Activated effector memory CD4-positive, alpha-beta T cell treated with Interleukin-2 at 50 U/mL for 16 hours (primary cell): ENCODE measurements at regions not wholly inside any gene's neighbourhood (a gene's known extent, or its start where the extent isn't known, plus 50 kb on each side); places are given as distances from the start of the nearest gene placed in this dataset.

ENCODE experiments used
- DNase-seq: peaks from one replicate; pipeline ENCODE4 v3.0.0-alpha.2; 2020

- DNase-seq, result no peak
Measured at GRCh38 chr1:221309723-221310122, 430.5 kb downstream of the HLX start.

- no peak for DNase-seq
Measured at GRCh38 chr1:221310180-221310579, 430.9 kb downstream of the HLX start.

- DNase-seq, result no peak
Measured at GRCh38 chr1:221315330-221315729, 426.6 kb downstream of the DUSP10 start.

GRCh38 chr1:221316491-221317056 lies 425.3 kb downstream of the DUSP10 start:
- DNase-seq, result no peak

GRCh38 chr1:221317537-221317936 lies 424.4 kb downstream of the DUSP10 start:
- DNase-seq, result no peak

DNA sequence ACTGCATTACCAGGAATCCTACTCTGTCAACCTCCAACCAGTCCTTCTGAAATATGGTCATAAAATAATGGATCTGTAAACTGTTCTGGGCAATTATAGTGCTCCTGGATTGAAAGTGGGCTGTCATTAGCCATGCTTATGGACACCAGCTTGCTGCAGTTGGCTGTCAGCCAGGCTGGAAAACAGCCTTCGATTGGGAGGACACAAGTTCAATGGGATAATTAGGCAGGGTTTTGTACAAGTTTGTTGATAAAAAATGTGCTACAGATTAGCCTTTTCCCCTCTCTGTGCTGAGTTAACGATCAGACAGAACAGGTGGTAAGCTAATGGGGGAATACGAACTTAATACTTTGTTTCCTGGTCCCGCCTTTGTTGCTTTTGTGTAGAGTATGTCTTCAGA lies 413.9 kb downstream of the DUSP10 start:
- no peak for DNase-seq

DNA sequence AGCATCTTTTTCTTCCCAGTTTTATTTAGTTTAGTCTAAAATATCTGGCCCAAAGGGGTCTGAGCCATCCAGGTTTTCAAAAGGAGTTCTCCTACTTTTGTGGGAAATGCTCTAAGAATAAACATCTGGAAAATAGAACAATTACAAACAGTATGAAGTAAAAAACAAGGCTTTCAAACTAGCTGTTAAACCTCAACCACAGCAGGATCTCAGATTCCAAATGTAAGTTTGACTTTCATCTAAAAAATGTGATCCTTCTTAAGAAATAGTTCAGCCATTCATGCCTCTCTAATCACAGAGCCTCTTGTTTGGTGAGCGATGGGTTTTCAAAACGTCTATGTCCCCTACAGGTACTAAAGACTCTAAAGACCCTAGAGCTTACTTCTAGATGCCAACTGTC lies 413.5 kb downstream of the DUSP10 start:
- no peak for DNase-seq

DNA sequence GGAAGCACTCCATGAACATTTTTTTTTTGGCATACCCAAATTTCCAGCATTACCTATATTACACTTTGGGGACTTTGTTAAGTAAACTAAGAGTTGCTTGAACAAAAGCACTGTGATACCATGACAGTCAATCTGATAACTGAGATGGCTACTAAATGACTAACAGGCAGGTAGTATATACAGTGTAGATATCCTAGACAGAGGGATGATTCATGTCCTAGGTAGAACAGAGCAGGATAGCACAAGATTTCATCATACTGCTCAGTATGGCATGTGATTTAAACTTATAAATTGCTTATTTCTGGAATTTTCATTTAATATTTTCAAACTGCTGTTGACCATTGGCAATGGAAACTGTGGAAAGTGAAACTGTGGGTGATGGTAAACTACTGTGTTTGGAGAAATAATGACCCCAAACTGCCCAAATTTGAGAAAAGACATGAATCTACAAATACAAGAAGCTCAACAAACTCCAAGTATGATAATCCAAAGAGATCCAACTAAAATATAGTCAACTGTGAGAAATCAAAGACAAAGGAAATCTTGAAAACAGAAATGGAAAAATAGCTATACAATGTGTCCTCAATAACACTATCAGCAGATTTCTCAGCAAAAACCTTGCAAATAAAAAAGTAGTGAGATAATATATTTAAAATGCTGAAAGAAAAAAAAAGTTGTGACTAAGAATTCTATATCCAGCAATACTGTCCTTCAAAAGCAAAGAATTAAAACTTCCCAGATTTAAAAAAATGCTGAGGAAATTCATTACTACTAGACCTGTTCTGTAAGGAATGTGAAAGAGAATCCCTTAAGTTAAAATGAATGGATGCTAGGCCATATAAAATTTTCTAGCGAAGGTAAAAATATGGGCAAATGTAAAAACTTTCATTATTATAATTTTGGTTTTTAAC lies 410.4 kb downstream of the DUSP10 start:
- DNase-seq, result no peak

GRCh38 chr1:221334062-221334461 lies 407.8 kb downstream of the DUSP10 start:
- no peak for DNase-seq

DNA sequence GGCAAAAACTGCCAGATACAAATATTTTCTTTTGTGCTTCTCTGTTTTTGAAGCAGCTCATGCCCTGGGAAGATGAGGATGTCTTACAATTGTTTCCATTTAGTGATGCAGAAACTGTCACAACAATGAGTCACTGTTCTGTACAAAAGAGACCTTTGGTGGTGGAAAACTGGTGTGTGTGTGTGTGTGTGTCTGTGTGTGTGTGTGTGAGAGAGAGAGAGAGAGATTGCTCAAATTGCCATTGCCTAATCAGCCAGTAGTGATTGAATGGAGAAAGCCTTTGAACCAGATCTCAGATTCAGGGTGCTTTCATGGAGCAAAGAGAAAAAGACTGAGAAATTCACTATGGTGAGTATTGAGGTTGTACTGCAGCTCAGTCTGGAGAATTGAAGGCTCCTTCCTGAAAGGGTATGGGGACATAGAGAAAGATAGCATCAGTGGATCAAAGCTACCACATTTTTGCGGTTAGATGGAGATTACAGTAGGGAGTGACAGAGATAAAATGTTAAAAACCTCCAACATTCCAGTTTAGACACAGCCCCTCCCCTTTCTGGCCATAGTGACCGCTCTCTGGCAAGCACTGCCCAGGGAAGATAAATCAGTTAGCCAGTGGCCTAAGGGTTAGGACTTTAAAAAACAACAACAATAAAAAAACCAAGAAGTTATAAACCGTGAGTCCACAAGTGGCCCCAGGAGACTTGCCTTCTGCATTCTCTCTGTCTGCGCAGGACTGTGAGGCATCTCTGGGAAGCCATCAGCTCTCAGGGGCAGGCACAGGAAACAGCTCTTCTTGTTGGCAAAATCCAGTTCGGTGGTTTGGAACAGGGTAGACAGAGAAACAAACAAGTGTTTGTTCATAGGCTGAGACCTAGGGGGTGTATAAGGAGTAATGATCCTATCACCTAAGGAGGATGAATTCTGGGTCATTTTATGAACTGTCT lies 406.5 kb downstream of the DUSP10 start:
- no peak for DNase-seq

DNA sequence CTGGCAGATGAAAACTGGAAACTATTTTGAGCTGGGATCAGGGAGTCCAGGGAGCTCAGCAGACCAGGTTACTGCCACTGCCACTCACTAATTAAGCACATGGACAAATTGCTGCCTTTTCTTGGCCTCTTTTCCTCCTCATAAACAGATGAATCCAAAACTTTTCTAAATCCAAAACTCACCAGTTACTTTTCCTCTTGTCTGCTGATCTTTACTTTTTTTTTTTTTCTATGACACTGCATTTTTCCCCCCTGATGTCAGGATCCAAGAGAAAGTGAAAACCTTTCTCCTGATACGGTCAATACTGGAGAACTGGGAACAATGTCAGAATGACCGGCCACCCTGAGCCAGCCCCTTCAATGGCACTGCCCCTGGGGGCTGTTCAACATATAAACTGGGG lies 405.8 kb downstream of the DUSP10 start:
- no peak for DNase-seq

DNA sequence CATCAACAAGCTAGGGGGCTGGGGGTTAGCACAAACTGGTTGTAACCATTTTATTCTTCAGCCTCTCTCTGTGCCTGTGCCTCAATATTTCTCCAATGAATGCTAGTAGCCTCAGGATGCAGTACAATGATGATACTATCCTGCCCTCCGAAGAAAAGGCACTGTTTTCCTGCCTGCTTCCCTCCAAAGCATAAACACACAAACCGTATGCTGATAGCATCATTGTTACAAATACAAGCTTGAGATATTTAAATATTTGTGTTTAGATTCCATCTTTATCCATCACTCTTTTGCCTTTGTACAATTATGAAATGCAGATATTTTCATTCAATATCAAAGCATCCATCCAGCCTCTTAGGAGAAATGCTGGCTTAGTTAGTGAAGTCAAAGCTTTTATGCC lies 404.8 kb downstream of the DUSP10 start:
- no peak for DNase-seq

GRCh38 chr1:221343136-221343535 lies 398.8 kb downstream of the DUSP10 start:
- no peak for DNase-seq

DNA sequence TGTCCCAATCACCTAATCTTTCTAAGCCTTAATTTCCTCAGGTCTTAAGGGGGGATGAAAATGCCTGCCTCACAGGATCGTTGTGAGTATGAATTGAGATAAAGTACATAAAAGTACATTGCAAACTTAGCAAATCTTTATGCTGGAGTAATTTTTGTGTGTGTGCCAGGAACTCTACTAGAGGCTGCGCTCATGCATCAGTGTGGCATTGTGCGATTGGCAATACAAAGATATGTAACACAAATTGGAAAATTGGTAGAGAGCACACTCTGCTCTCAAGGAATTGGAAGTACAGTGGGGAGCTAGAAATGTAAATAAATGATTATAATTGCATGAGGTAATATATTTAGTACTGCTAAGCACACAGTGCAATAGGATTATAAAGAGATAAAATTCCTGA lies 398.3 kb downstream of the DUSP10 start:
- no peak for DNase-seq

GRCh38 chr1:221344693-221345092 lies 397.2 kb downstream of the DUSP10 start:
- DNase-seq, result no peak

DNA sequence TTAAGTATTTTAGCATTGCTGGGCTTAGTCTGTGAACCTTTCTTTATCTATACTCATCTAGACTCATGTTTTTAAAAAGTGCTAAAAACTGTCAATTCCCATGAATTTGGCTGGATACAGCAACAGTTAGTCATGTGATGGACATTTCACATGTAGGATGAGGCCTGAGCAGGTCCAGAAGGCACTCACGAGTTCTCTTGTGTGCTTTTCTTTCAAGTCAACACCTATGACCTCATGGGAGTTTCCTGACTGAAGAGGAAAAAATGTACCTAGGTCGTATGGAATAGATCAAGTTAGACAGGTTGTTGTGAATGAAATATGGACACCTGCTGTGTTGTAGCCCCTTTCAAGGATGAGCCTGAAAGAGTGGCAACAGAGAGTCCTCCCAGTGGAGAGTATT lies 394.2 kb downstream of the DUSP10 start:
- DNase-seq, result no peak

DNA sequence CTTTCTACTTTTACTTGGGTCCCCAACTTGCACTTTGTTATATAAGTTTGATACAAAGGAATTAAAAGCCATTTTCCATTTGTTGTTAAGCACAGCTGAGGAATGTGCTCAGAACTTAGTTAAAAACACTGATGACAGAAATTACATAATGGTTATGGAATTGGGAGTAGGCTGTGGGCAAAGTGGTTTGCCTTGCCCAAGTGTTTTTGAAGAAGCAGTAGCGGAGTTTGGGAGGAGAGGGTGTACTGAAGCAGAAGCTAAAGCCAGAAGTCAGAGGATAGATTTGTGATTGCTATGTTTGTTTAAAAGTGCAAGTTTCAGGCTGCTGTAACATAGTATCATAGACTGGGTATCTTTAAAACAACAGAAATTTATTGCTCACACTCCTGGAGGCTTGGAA lies 391.8 kb downstream of the DUSP10 start:
- DNase-seq, result no peak

DNA sequence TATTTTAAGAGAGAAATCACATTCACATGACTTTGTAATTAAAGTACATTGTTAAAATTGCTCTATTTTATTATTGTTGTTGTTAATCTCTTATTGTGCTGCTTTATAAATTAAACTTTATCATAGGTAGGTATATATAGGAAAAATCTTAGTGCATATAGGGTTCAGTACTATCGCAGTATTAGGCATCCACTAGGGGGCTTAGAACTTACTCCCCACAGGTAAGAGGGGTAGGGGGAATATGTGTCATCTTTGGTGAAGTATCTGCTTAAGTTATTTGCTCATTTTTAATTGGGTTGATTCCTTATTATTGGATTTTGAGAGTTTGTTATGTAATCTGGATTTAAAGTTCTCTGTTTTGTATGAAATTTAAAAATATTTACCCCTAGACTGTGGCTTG lies 385.2 kb downstream of the DUSP10 start:
- DNase-seq, result no peak

DNA sequence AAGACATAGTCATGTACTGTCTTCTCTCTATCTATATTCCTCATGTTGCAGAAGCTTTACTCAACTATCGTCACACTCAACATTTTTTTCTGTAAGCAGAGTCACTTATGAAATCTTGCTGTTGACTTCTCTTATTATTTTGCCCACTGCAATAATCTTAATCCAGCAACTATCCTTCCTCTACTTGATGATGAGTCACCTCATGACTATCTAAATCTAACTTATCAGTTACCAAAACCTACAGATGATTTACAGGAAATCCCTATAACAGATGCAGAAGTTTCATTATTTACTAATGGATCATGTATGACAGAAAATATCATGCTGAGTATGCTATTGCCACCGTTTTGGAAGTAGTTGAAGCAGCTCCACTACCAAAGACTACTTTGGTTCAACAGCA lies 378.9 kb downstream of the DUSP10 start:
- DNase-seq, result no peak

DNA sequence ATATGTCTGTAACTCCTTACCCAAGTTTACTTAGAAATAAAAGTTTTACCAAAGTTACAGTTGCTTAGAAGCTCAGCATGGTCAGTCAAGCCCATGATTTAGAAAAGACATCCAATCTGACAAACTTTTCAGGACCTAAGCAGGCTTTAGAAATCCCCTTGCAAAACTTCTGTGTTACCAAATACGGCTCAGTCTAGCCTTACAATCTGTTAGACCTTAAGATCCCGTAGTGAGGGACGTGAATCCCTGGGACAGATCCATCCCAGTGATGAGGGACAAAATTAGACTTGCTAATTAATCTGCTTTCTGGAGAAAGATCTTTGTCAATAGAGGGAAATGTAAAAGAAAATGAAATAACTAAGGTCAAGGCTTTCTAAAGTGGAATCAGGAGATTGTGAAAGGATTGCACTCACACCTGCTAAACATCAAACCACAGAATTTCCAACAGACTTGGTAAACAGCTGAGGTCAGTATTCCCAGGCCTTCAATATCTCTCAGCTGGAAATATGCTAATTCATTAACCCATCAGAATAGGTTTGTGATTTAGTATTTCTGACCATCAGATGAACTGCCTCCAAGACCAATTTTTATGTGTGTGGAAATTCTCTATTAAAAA lies 375.3 kb downstream of the DUSP10 start:
- DNase-seq, result no peak

GRCh38 chr1:221371705-221372104 lies 370.2 kb downstream of the DUSP10 start:
- DNase-seq, result no peak

DNA sequence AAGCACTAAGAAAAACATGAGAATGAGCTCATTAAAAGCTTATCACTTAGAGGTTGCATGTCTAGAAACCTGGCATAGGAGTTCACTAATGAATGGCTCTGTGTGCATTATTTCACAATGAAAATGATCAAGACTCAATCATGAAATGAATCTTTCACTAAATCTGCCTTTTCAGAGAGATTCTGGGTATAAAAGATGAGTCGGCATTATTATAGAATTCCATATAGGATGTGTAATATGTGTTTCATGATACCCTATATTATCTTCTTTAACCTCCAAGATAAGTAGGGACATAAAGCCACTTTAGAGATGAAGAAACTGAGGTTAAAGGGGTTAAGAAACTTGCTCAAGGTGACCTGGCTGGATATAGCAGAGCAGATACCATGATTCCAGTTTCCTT lies 368.1 kb downstream of the DUSP10 start:
- no peak for DNase-seq

- DNase-seq, result no peak
Measured at GRCh38 chr1:221376286-221376685, 365.6 kb downstream of the DUSP10 start.
